ENCODE measurements at regions not wholly inside any gene's neighbourhood (a gene's known extent, or its start where the extent isn't known, plus 50 kb on each side); places are given as distances from the start of the nearest gene placed in this dataset.

DNA sequence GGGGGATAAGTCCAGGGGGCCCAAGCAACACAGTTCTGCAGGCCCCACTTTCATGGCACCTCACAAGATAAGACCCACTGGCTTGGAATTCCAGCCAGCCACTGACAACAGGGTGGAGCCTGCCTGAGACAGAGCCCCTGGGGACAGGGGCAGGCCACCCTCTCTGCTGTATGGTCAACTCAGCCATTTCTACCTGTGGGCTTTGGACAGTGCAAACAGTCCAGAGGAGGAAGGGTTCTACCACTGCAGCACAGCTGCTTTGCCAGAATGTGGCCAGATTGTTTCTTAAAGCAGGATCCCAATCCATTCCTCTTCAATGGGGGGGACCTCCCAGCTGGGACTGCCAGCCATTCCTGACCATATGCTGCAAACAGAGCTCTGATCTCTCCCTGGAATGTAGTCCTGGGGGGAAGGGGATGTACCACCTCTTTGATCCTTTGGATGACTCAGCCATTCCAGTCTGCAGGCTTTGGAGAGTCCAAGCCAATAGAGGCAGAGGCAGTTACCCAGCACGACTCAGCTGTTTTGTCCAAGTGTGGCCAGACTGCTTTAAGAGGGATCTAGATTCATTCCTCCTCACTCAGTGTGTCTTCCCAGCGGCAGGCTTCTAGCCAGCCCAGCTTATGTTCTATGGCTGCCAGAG, 842.2 kb downstream of the EPHA7 start:
- Histone ChIP-seq H3K4me1 (no peaks in the 10 kb centered on the region), H3K27ac (no peak overlapping the region), H3K9me3 (no peaks in the 10 kb centered on the region), H3K4me3 (no peak overlapping the region), H3K36me3 (ENCODE audit: insufficient read depth in 1 of 2, low read depth in 1 of 2) (no peaks in the 10 kb centered on the region), H3K27me3 (ENCODE audit: insufficient read depth in 3 of 3, low read length in 2 of 3) (no peaks in the 10 kb centered on the region)
- 76 to 91% (median 87%) methylated on average over 2 of the region's 2 CpGs for WGBS, 3 donors
- DNase-seq: peak in 1 of 2 donors; percentile 34
- no peak for ATAC-seq
- TF ChIP-seq, protein P1, sequence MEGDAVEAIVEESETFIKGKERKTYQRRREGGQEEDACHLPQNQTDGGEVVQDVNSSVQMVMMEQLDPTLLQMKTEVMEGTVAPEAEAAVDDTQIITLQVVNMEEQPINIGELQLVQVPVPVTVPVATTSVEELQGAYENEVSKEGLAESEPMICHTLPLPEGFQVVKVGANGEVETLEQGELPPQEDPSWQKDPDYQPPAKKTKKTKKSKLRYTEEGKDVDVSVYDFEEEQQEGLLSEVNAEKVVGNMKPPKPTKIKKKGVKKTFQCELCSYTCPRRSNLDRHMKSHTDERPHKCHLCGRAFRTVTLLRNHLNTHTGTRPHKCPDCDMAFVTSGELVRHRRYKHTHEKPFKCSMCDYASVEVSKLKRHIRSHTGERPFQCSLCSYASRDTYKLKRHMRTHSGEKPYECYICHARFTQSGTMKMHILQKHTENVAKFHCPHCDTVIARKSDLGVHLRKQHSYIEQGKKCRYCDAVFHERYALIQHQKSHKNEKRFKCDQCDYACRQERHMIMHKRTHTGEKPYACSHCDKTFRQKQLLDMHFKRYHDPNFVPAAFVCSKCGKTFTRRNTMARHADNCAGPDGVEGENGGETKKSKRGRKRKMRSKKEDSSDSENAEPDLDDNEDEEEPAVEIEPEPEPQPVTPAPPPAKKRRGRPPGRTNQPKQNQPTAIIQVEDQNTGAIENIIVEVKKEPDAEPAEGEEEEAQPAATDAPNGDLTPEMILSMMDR (IDR thresholded peaks at IDR 0.05): no peak
- intact Hi-C loops (cut with DNase I): no loop called here

DNA sequence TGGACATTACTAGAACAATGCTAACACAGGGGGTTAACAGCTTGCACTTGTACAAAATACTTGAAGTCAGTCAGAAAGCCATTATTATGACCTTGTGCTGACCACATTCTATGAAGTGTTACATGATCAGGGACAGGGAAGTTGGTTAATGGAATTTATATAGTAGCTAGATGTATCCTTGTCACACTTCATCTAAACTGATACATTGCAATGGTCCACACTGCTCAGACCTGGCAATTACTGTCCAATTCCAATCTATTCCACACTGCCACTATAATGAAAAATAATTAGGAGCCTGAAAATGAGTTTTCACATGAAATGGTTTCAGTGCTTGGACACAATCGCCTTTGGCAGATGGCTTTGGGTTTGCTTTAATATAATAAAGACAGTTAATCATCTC, 850.8 kb downstream of the EPHA7 start:
- intact Hi-C loops (cut with DNase I): no loop called here
- ATAC-seq (no peak), DNase-seq (no peak)
- no peaks in the 10 kb centered on the region for H3K9me3 ChIP-seq
- no peaks in the 10 kb centered on the region for H3K27me3 ChIP-seq (ENCODE audit: insufficient read depth in 3 of 3, low read length in 2 of 3)
- no peaks in the 10 kb centered on the region for H3K4me1 ChIP-seq
- no peaks in the 10 kb centered on the region for H3K36me3 ChIP-seq (ENCODE audit: insufficient read depth in 1 of 2, low read depth in 1 of 2)
- H3K27ac ChIP-seq: no peak overlapping the region
- 64 to 85% (median 84%) methylated on average over 1 of the region's 1 CpG for WGBS, 3 donors
- H3K4me3 ChIP-seq: no peak overlapping the region
- TF ChIP-seq, protein P1 (IDR thresholded peaks at IDR 0.05): no peak

DNA sequence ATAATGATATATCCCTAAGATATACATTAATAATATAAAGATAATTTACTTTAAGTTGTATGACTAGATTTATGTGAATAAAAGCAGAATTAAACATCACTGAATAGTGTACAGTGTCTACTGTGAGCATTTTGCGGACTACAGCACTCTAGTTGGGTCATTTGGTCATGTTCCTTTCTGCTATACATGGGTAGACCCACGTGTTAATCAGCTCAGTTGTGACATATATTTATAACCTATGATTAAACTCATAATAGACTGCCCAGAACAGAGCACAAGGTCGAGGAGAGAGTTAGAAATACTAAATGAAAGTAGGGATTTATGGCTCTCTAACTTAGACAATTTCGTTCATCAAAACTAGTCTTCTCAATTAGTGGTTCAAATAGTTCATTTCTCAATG, 852.7 kb downstream of the EPHA7 start:
- no peak overlapping the region for H3K4me3 ChIP-seq
- no peak for ATAC-seq
- H3K9me3 ChIP-seq: no peaks in the 10 kb centered on the region
- H3K27me3 ChIP-seq (ENCODE audit: insufficient read depth in 3 of 3, low read length in 2 of 3): no peaks in the 10 kb centered on the region
- intact Hi-C loops (cut with DNase I): no loop called here
- no peak overlapping the region for H3K27ac ChIP-seq
- H3K36me3 ChIP-seq (ENCODE audit: insufficient read depth in 1 of 2, low read depth in 1 of 2): no peaks in the 10 kb centered on the region
- TF ChIP-seq, protein P1 (IDR thresholded peaks at IDR 0.05): no peak
- no peaks in the 10 kb centered on the region for H3K4me1 ChIP-seq
- no peak for DNase-seq
- 46 to 50% (median 48%) methylated on average over 4 of the region's 4 CpGs for WGBS, 3 donors

DNA sequence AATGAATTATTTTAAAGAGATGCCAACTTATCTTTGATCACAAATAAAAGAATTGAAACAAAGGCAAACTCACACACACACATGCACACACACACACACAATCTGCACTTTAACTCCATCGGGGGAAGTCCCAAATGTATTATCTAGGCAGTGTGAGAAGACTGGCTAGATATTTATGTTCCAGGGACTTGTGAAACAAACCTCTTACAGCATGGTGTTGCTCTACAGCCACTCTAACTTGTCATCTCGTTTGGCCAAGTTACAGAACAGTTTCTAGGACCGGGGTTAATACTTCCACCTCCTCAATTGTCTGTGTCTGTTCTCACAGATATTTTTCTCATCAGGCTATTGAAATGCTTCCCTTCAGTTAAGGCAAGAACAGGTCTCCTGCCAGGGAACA, 855.0 kb downstream of the EPHA7 start:
- TF ChIP-seq, protein P1 (IDR thresholded peaks at IDR 0.05): no peak
- WGBS, 3 donors: 63 to 69% (median 68%) methylated on average over 3 of the region's 3 CpGs
- no peak for ATAC-seq

DNA sequence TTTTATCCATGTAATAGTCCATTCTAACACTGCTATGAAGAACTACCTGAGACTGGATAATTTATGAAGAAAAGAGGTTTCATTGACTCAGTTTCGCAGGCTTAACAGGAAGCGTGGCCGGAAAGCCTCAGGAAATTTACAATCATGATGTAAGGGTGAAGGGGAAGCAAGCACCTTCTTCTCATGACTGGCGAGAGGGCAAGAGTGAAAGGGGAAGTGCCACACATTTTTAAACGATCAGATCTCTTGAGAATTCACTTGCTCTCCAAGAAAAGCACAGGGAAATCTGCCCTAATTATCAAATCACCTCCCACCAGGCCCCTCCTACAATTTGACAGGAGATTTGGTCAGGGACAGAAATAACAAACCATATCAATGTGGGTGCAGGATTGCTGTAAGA, 859.7 kb downstream of the EPHA7 start:
- no peak for DNase-seq
- no peak for ATAC-seq
- no peaks in the 10 kb centered on the region for H3K36me3 ChIP-seq (ENCODE audit: insufficient read depth in 1 of 2, low read depth in 1 of 2)
- H3K4me3 ChIP-seq: no peak overlapping the region
- no peak overlapping the region for H3K27ac ChIP-seq
- H3K9me3 ChIP-seq: no peaks in the 10 kb centered on the region
- no peaks in the 10 kb centered on the region for H3K4me1 ChIP-seq
- TF ChIP-seq, protein P1 (IDR thresholded peaks at IDR 0.05): no peak
- no peaks in the 10 kb centered on the region for H3K27me3 ChIP-seq (ENCODE audit: insufficient read depth in 3 of 3, low read length in 2 of 3)
- 28 to 34% (median 33%) methylated on average over 5 of the region's 5 CpGs for WGBS, 3 donors
- intact Hi-C loops (cut with DNase I): no loop called here

More for the DNA sequence above, 855.0 kb downstream of the EPHA7 start:
- Histone ChIP-seq H3K4me3 (no peak overlapping the region), H3K36me3 (ENCODE audit: insufficient read depth in 1 of 2, low read depth in 1 of 2) (no peaks in the 10 kb centered on the region), H3K4me1 (no peaks in the 10 kb centered on the region), H3K27ac (no peak overlapping the region), H3K27me3 (ENCODE audit: insufficient read depth in 3 of 3, low read length in 2 of 3) (no peaks in the 10 kb centered on the region), H3K9me3 (no peaks in the 10 kb centered on the region)
- intact Hi-C loops (cut with DNase I): no loop called here
- DNase-seq: no peak
